HG03139 (cell line): ENCODE measurements at regions not wholly inside any gene's neighbourhood (a gene's known extent, or its start where the extent isn't known, plus 50 kb on each side); places are given as distances from the start of the nearest gene placed in this dataset.

ENCODE experiments used
- ATAC-seq: cut with Tn5 transposase; IDR thresholded peaks from one replicate; pipeline ENCODE4 v1.9.1; 2021; ENCODE audit not compliant: unreplicated experiment

GRCh38 chr1:103854279-103854678 is 104.6 kb downstream of the AMY1C start:
- no peak for ATAC-seq

DNA sequence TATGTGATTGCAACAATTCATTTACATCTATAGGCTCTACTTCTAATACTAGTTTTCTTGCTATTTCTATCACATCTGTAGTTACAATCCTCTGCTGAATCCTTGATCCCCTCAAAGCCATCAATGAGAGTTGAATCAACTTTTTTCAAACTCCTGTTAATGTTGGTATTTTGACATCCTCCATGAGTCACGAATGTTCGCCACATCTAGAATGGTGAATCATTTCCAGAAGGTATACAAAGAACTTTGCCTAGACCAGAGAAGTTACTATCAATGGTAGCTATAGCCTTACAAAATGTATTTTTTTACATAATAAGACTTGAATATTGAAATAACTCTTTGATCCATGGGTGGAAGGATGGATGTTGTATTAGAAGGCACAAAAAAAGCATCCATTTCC is 110.0 kb downstream of the AMY1C start:
- no peak for ATAC-seq

- no peak for ATAC-seq
These were observed 149.1 kb downstream of the AMY1C start for GRCh38 chr1:103898576-103899345.

DNA sequence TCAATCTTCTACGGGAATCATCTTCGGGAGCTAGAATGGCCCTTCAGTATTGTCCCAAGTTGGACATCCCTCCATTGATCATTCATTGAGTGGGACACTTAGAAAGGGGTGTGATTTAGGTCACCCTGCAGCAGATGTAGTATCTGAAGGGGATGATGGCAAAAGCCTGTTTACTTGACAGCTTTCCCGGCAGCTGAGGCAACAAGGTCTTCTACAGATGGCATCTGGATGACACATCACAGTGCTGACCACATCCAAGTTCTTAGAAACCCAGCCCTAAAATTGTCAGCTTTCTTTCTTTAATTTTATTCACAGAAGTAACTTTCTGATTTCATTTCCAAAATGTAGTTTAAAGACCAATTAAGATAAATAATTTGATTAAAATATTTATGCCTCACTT is 150.3 kb downstream of the AMY1C start:
- no peak for ATAC-seq

DNA sequence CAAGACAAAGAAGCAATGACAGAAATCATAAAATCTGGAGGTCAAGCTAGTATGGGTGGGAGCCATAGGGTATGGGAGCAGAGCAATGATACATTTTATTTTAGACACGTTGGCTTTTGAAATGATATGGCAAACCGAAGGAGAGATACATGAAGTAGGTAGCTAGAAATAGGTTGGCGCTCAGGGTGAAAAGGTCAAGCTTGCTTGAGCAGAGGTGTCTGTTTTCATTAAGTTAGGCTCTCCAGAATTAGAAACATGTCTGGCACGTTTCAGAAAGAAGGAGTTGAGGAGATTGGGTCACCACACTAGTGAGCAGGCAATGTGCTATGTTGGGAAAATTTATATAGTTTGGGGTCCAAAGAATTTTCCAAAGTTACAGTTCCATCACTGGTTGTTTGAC is 151.4 kb downstream of the AMY1C start:
- ATAC-seq, result no peak

- ATAC-seq, result no peak
These were observed 155.7 kb downstream of the AMY1C start for GRCh38 chr1:103905363-103905762.

DNA sequence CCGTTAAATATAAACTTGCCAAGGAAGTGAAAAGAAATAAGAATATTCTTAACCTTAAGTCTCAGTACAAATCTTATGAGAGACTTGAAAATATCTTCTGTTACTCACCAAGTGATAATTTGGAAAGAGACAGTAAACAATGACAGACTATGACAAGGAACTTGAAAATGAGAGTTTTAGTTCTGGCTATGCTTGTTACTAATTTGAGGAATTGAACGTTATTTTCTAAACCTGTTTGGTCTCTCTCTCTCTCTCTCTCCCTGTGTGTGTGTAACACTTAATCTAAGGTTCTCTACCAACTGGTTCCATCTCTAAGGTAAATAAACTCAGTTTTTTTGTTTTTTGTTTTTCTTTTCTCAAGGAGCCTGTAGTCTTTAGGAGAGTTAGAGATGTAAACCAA is 161.8 kb downstream of the AMY1C start:
- no peak for ATAC-seq

DNA sequence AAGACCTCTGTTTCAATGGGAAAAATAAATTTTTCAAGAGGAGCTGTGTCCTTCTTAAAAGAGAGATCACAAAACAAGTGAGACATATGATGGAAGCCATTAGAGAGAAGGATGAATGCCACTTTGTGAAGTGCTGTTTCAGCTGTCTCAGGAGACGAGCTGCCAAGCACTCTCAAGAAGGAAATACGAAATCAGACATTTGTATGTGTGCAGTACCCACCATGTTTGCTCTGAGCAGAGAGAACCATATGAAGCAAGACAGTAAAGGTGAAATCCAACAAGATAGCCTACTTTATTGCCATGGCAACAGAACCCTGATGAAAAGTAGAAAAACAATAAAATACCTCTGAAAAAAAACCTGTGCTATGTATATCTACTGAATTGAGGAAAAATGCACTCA is 168.1 kb downstream of the AMY1C start:
- no peak for ATAC-seq

GRCh38 chr1:103931891-103932290 is 182.2 kb downstream of the AMY1C start:
- no peak for ATAC-seq

GRCh38 chr1:103937763-103938357 is 188.2 kb downstream of the AMY1C start:
- no peak for ATAC-seq

- ATAC-seq, result no peak
These were observed 191.4 kb downstream of the AMY1C start for GRCh38 chr1:103941086-103941485.

GRCh38 chr1:103942029-103942428 is 192.3 kb downstream of the AMY1C start:
- ATAC-seq, result no peak

GRCh38 chr1:103945774-103946173 is 196.1 kb downstream of the AMY1C start:
- no peak for ATAC-seq

DNA sequence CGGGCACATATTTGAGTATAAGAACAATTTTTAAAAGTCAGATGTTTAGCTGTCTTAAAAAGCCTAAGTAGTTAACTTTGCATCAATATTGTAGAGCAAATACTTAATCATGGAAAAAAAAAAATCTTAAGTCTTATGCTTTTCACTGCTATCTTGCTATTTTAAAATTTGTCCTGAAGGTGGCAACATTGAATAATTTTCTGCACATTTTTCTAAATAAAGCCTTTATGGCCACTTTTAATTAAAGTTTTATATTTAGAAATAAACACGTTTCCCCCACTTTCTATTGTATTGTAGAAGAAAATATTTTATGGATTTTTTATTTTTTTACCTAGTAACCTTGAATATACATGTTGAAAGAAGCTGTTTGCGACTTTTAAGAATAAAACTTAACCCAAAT is 198.8 kb downstream of the AMY1C start:
- no peak for ATAC-seq

- no peak for ATAC-seq
These were observed 200.1 kb downstream of the AMY1C start for GRCh38 chr1:103949779-103950178.

GRCh38 chr1:103953386-103953785 is 203.7 kb downstream of the AMY1C start:
- ATAC-seq, result no peak

DNA sequence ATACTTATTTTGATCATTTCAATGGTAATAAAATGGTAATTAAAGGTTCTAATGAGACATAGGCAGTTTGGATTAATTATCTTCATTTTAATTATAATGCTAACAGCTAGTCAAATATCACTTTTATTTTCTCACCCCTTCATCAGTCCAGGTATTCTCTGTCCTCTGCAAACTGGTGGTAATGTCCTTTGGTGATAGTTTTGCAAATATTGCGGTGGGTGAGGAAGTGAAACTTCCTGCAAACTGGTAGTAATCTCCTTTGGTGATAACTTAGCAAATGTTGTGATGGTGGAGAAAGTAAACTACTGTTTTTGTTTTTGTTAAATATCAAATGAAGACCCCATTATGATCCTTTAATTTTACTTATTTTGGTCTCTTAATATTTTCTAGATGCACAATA is 209.0 kb downstream of the AMY1C start:
- no peak for ATAC-seq

GRCh38 chr1:103959565-103959964 is 209.9 kb downstream of the AMY1C start:
- ATAC-seq, result no peak

DNA sequence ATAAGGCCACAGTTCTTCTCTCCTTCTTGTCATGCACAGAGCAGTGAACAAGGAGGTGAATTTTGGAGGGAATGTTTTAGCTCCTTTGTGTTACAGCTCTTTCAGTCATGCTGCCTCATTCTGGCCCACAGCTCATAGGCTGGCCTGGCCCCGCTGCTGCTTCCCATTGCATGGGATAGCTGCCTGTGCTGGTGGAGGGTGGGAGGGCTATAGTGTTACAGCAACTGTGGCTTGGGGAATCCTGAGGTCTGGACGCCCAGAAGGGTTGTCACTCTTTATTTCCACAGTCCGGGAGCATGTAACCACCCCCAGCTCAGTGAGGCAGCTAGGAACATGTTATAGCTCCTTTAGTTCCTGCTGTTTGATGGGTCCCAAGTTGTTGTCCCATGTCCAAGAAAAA is 210.3 kb downstream of the AMY1C start:
- ATAC-seq, result no peak

DNA sequence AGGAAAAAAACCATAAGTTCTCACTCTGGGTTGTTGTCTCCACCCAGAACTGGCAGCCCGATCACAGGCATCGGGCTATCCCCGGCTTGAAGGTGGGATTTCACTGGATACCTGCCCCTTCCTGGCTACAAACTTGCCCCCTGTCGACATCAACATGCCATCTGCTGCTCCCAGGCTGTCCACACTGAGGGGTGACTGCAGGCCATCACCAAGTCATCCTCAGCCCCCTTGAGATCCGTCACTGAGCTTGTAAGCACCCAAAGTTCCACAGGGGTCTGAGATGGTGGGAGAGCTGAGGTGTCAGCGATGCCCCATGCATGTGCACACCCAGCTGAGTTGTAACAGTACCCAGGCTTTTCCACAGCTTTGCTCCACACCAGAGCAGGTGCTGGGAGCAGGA is 211.0 kb downstream of the AMY1C start:
- no peak for ATAC-seq

GRCh38 chr1:103986792-103987191 is 237.1 kb downstream of the AMY1C start:
- no peak for ATAC-seq

DNA sequence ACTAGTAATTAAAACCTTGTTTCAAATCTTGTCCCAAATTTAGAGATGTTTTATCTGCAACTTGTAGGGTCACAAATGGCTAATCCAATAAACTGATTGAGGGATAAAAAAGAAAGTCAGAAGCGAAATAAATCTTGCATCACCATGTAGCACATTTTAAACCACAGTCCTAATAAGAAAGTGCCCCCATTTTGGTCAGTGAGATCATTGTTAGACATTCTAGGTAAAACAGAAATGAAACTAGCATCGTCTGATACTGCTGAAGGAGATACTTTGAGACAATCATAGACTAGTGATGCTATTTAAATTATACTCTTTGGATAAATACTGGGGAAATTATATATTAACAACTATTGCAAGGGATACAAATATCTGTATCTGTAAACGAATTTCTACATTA is 247.9 kb downstream of the AMY1C start:
- no peak for ATAC-seq
